ENCODE measurements at regions not wholly inside any gene's neighbourhood (a gene's known extent, or its start where the extent isn't known, plus 50 kb on each side); places are given as distances from the start of the nearest gene placed in this dataset.

DNA sequence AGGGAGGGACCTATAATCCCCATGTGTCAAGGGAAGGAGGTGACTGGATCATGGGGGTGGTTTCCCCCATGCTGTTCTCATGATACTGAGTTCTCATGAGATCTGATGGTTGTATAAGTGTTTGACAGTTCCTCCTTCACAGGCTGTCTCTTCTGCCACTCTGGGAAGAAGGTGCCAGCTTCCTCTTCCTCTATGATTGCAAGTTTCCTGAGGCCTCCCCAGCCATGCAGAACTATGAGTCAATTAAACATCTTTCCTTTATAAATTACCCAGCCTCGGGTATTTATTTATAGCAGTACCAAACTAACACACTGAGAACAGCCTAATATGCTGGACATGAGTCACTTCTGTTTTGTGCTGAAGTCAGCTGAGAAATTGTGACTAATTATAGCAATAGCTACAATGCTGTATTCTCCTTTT lies 656.9 kb upstream of the CPEB2 start:
- no peak overlapping the region for H4K5ac ChIP-seq (ENCODE audit: insufficient read length, low read depth, low read length)
- H4K8ac ChIP-seq (ENCODE audit: extremely low read depth, insufficient read depth, low read length): no peak overlapping the region
- H4K91ac ChIP-seq (replicated peaks; ENCODE audit: insufficient read length, low read length): no peak overlapping the region
- POLR2A ChIA-PET (ENCODE audit: partially characterized antibody): no interaction called here
- no peak overlapping the region for H3K23ac ChIP-seq (ENCODE audit: insufficient read length)
- no peak overlapping the region for H3K18ac ChIP-seq (ENCODE audit: extremely low read depth, low read length)
- no peak overlapping the region for H3K4ac ChIP-seq (replicated peaks; ENCODE audit: insufficient read length, low read depth, low read length)
- H3K23me2 ChIP-seq (ENCODE audit: low read depth, low read length): no peaks in the 10 kb centered on the region
- H4K20me1 ChIP-seq (replicated peaks in 1 of 2; ENCODE audit: control insufficient read depth in 1 of 2, insufficient read depth in 2 of 2, low read length in 2 of 2): no peaks in the 10 kb centered on the region
- no peaks in the 10 kb centered on the region for H3K79me2 ChIP-seq (ENCODE audit: control insufficient read depth in 1 of 2, insufficient read depth in 2 of 2, low read length in 2 of 2)
- no peak overlapping the region for H3K14ac ChIP-seq (ENCODE audit: insufficient read length)
- no peaks in the 10 kb centered on the region for H3K9me3 ChIP-seq (ENCODE audit: insufficient read depth in 2 of 2, low read depth in 1 of 2, low read length in 1 of 2)
- no peak overlapping the region for H3K56ac ChIP-seq (replicated peaks; ENCODE audit: insufficient read length, low read depth, low read length)
- H2AFZ ChIP-seq (ENCODE audit: low read length): no peak overlapping the region
- no peaks in the 10 kb centered on the region; a peak in 1 of 7 replicates for H3K27me3 ChIP-seq (replicated peaks in 1 of 4; ENCODE audit: control insufficient read depth in 3 of 4, extremely low read depth in 1 of 4, insufficient read depth in 3 of 4, low read length in 3 of 4)
- no peaks in the 10 kb centered on the region for H3K4me1 ChIP-seq (replicated peaks in 1 of 4; ENCODE audit: control insufficient read depth in 3 of 4, insufficient read depth in 4 of 4, low read length in 3 of 4)
- no peak overlapping the region for H2BK20ac ChIP-seq (ENCODE audit: low read length)
- no peak overlapping the region for H2BK15ac ChIP-seq (ENCODE audit: low read length)
- H2BK120ac ChIP-seq (replicated peaks; ENCODE audit: low read depth, low read length): no peak overlapping the region
- H3K4me3 ChIP-seq (ENCODE audit: extremely low read depth in 1 of 4, insufficient read depth in 2 of 4, low read depth in 3 of 4, low read length in 4 of 4): no peak overlapping the region
- FAIRE-seq: no peak
- H3K27ac ChIP-seq (ENCODE audit: low read depth, low read length): no peak overlapping the region
- no peaks in the 10 kb centered on the region for H3K36me3 ChIP-seq (ENCODE audit: control insufficient read depth in 2 of 4, insufficient read depth in 4 of 4, low read length in 3 of 4)
- no peak overlapping the region for H2BK12ac ChIP-seq (ENCODE audit: low read depth, low read length)
- no peak overlapping the region for H2AK5ac ChIP-seq (ENCODE audit: low read depth, low read length)
- H3K9ac ChIP-seq (replicated peaks in 1 of 4; ENCODE audit: extremely low read depth in 1 of 4, low read depth in 3 of 4, low read length in 3 of 4): no peak overlapping the region
- 93% methylated on average over 1 of the region's 1 CpG; no CpG with 5 or more reads in 1 of the 2 experiments for WGBS, 2 experiments (ENCODE audit: extremely low coverage in 1 of 2, insufficient coverage in 1 of 2, insufficient read length in 1 of 2, insufficient replicate concordance in 2 of 2, low coverage in 1 of 2, low lambda C conversion rate in 2 of 2, missing lambda C conversion rate in 1 of 2)
- H3K4me2 ChIP-seq (ENCODE audit: insufficient read depth in 1 of 2, low read depth in 2 of 2, low read length in 2 of 2): no peak overlapping the region
- CTCF ChIA-PET (ENCODE audit: partially characterized antibody): no interaction called here
- DNase-seq (ENCODE audit: low read depth in 1 of 2, low spot score in 2 of 2): no peak
- no peak overlapping the region for H2BK5ac ChIP-seq (ENCODE audit: low read depth, low read length)
- no peak for TF ChIP-seq CHD1 (IDR thresholded peaks at IDR 0.05; ENCODE audit: low read depth, low read length)
- TF ChIP-seq JUN (IDR thresholded peaks at IDR 0.05; ENCODE audit: low read depth, low read length): no peak
- TF ChIP-seq POU5F1 (IDR thresholded peaks at IDR 0.05; ENCODE audit: low read depth, low read length): no peak
- TF ChIP-seq GABPA (IDR thresholded peaks at IDR 0.05; ENCODE audit: borderline replicate concordance, insufficient read depth, low read length): no peak
- no peak for TF ChIP-seq MAFK (IDR thresholded peaks at IDR 0.05; ENCODE audit: low read depth, low read length)
- TF ChIP-seq BACH1 (IDR thresholded peaks at IDR 0.05; ENCODE audit: low read length): no peak
- TF ChIP-seq YY1 (IDR thresholded peaks at IDR 0.05; ENCODE audit: low read depth, low read length): no peak
- TF ChIP-seq HDAC2 (IDR thresholded peaks at IDR 0.05; ENCODE audit: borderline replicate concordance in 1 of 2, low read depth in 2 of 2, low read length in 2 of 2): no peak
- no peak for TF ChIP-seq POLR2A (IDR thresholded peaks at IDR 0.05; ENCODE audit: control extremely low read depth in 1 of 2, low read depth in 2 of 2, low read length in 2 of 2)
- TF ChIP-seq RBBP5 (IDR thresholded peaks at IDR 0.05; ENCODE audit: borderline replicate concordance, low read depth, low read length): no peak
- no peak for TF ChIP-seq TAF1 (IDR thresholded peaks at IDR 0.05; ENCODE audit: low read depth, low read length)
- no peak for TF ChIP-seq EP300 (IDR thresholded peaks at IDR 0.05; ENCODE audit: borderline replicate concordance in 1 of 2, low read depth in 2 of 2, low read length in 2 of 2)
- no peaks in the 10 kb centered on the region for H3K79me1 ChIP-seq (ENCODE audit: low read depth, low read length)

All from H1 (cell line).